HFFc6 (cell line): ENCODE measurements at regions not wholly inside any gene's neighbourhood (a gene's known extent, or its start where the extent isn't known, plus 50 kb on each side); places are given as distances from the start of the nearest gene placed in this dataset.

Experiments used
- DNase-seq: peaks from one replicate; pipeline ENCODE4 v3.0.0-alpha.2; 2018
- H3K27ac Mint-ChIP-seq: 2 replicates; pipeline ENCODE4 v1.8.0; 2020; ENCODE audit warnings: mild to moderate bottlenecking, mixed read lengths
- H3K27me3 Mint-ChIP-seq: 2 replicates; pipeline ENCODE4 v1.8.0; 2021; ENCODE audit warnings: mild to moderate bottlenecking, moderate library complexity, mixed read lengths; ENCODE audit not compliant: insufficient read depth
- H3K36me3 Mint-ChIP-seq: 2 replicates; pipeline ENCODE4 v1.8.0; 2021; ENCODE audit warnings: low read depth, mixed read lengths
- H3K4me1 Mint-ChIP-seq: 2 replicates; pipeline ENCODE4 v1.8.0; 2020; ENCODE audit warnings: low read depth, mixed read lengths
- H3K4me3 Mint-ChIP-seq: 2 replicates; pipeline ENCODE4 v1.8.0; 2020; ENCODE audit warnings: mild to moderate bottlenecking, moderate library complexity, mixed read lengths
- H3K9me3 Mint-ChIP-seq: 2 replicates; pipeline ENCODE4 v1.8.0; 2020; ENCODE audit warnings: mild to moderate bottlenecking, mixed read lengths
- CTCF ChIP-seq: fragments of 200-600 bp; sonication (generic); IDR thresholded peaks from 2 replicates; pipeline ENCODE4 v1.5.0; 2021; ENCODE audit warnings: antibody characterized with exemption, mild to moderate bottlenecking

GRCh38 chr11:122037911-122038310 lies 78.1 kb downstream of the BLID start:
- DNase-seq = no peak
- H3K27me3 Mint-ChIP-seq = peaks cover 1% of the 10 kb centered on the region
- peaks cover 100% of the 10 kb centered on the region for H3K4me1 Mint-ChIP-seq
- peak overlapping the region; percentile 27 for H3K4me3 Mint-ChIP-seq
- peaks cover 63% of the 10 kb centered on the region for H3K36me3 Mint-ChIP-seq
- peak overlapping the region; percentile 88 for H3K27ac Mint-ChIP-seq
- H3K9me3 Mint-ChIP-seq = no peaks in the 10 kb centered on the region; the same call in 1 of the 2 replicates
- TF ChIP-seq CTCF = no peak

GRCh38 chr11:122036493-122036892 lies 79.5 kb downstream of the BLID start:
- H3K9me3 Mint-ChIP-seq = no peaks in the 10 kb centered on the region; the same call in 1 of the 2 replicates
- H3K27ac Mint-ChIP-seq = peak overlapping the region; percentile 84
- peaks cover 1% of the 10 kb centered on the region for H3K27me3 Mint-ChIP-seq
- peak overlapping the region; percentile 52 for H3K4me3 Mint-ChIP-seq
- TF ChIP-seq CTCF = no peak
- no peak for DNase-seq
- peaks cover 58% of the 10 kb centered on the region for H3K36me3 Mint-ChIP-seq
- H3K4me1 Mint-ChIP-seq = peaks cover 100% of the 10 kb centered on the region

- TF ChIP-seq CTCF = no peak
- H3K27ac Mint-ChIP-seq = peak overlapping the region; percentile 84
- peaks cover 1% of the 10 kb centered on the region for H3K27me3 Mint-ChIP-seq
- H3K9me3 Mint-ChIP-seq = no peaks in the 10 kb centered on the region; the same call in 1 of the 2 replicates
- peak; percentile 50 for DNase-seq
- H3K4me3 Mint-ChIP-seq = peak overlapping the region; percentile 52
- H3K4me1 Mint-ChIP-seq = peaks cover 100% of the 10 kb centered on the region
- peaks cover 61% of the 10 kb centered on the region for H3K36me3 Mint-ChIP-seq
Measured at GRCh38 chr11:122036018-122036417, 80.0 kb downstream of the BLID start.

DNA sequence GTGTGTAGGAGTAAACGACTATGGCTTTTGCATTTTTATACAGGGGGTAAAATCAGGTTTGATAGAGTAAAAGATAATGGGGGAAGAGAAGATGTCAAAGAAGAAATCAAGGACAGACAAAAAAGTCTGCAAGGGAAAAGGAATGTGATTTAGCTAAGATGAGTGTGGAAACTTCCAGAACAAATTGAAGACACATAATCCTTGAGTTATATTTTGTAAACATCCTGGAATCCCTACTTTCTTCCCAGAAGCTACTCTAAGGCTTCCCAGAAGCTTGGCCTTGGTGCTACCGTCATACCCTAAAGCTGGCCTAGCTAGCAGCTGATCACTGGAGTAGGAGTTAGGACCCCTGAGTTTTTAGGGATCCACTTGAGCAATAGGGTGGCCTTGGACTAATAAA lies 82.4 kb downstream of the BLID start:
- Mint-ChIP-seq H3K36me3 (peaks cover 75% of the 10 kb centered on the region), H3K27ac (peak overlapping the region; percentile 79), H3K9me3 (no peaks in the 10 kb centered on the region; the same call in 1 of the 2 replicates), H3K4me1 (peaks cover 100% of the 10 kb centered on the region), H3K4me3 (peak overlapping the region; percentile 15; the same call in 1 of the 2 replicates), H3K27me3 (peaks cover 1% of the 10 kb centered on the region)
- DNase-seq = no peak
- TF ChIP-seq CTCF = no peak

GRCh38 chr11:122033193-122033592 lies 82.8 kb downstream of the BLID start:
- peaks cover 1% of the 10 kb centered on the region for H3K27me3 Mint-ChIP-seq
- H3K36me3 Mint-ChIP-seq = peaks cover 79% of the 10 kb centered on the region
- no peaks in the 10 kb centered on the region; the same call in 1 of the 2 replicates for H3K9me3 Mint-ChIP-seq
- peak overlapping the region; percentile 79 for H3K27ac Mint-ChIP-seq
- peak overlapping the region; percentile 15 for H3K4me3 Mint-ChIP-seq
- TF ChIP-seq CTCF = no peak
- no peak for DNase-seq
- peaks cover 100% of the 10 kb centered on the region for H3K4me1 Mint-ChIP-seq

- no peak for TF ChIP-seq CTCF
- Mint-ChIP-seq H3K36me3 (peaks cover 79% of the 10 kb centered on the region), H3K4me1 (peaks cover 96% of the 10 kb centered on the region), H3K27ac (peak overlapping the region; percentile 79), H3K27me3 (peaks cover 1% of the 10 kb centered on the region), H3K9me3 (no peaks in the 10 kb centered on the region; the same call in 1 of the 2 replicates), H3K4me3 (no peak overlapping the region)
- DNase-seq = peak; percentile 48
Measured at GRCh38 chr11:122032317-122032716, 83.7 kb downstream of the BLID start.
